HepG2 (cell line): ENCODE measurements at regions not wholly inside any gene's neighbourhood (a gene's known extent, or its start where the extent isn't known, plus 50 kb on each side); places are given as distances from the start of the nearest gene placed in this dataset.

Source experiments
- ATF6 ChIP-seq: sonication (generic); formaldehyde crosslinking; conservative IDR thresholded peaks from 2 replicates; pipeline ENCODE4 v1.4.0; 2020; ENCODE audit warnings: missing genetic modification reagents
- CTCF ChIP-seq: sonication (generic); formaldehyde crosslinking; IDR thresholded peaks from 2 replicates; pipeline ENCODE4 v1.5.0; 2020; ENCODE audit warnings: mild to moderate bottlenecking, missing genetic modification reagents, moderate library complexity
- FOXP4 ChIP-seq: sonication (generic); formaldehyde crosslinking; IDR thresholded peaks from 2 replicates; pipeline ENCODE4 v1.4.0; 2020; ENCODE audit warnings: missing genetic modification reagents
- HDAC6 ChIP-seq: fragments of 200-600 bp; sonication (generic); IDR thresholded peaks from 2 replicates; pipeline ENCODE4 v1.7.0; 2017; ENCODE audit warnings: mild to moderate bottlenecking, antibody characterized with exemption, low read length, low read depth
- NFE2L1 ChIP-seq: sonication (generic); formaldehyde crosslinking; IDR thresholded peaks from 2 replicates; pipeline ENCODE4 v1.4.0; 2020; ENCODE audit warnings: missing genetic modification reagents, mild to moderate bottlenecking, borderline replicate concordance
- POLR2A ChIP-seq, 2 experiments: IDR thresholded peaks; 2 replicates each; pipeline ENCODE4 v1.6.1; 2011; ENCODE audit warnings: low read depth in 2 of 2, low read length in 2 of 2, mild to moderate bottlenecking in 1 of 2, moderate library complexity in 1 of 2; ENCODE audit not compliant: insufficient read depth in 1 of 2
- XRCC5 ChIP-seq: fragments of 200-400 bp; formaldehyde crosslinking; optimal IDR thresholded peaks from 2 replicates; pipeline ENCODE3; 2017; ENCODE audit warnings: mild to moderate bottlenecking, low read length
- ZBTB7B ChIP-seq: sonication (generic); formaldehyde crosslinking; IDR thresholded peaks from 2 replicates; pipeline ENCODE4 v1.4.0; 2020; ENCODE audit warnings: missing genetic modification reagents
- ZNF841 ChIP-seq: sonication (generic); formaldehyde crosslinking; IDR thresholded peaks from 2 replicates; pipeline ENCODE4 v1.8.1; 2023; ENCODE audit warnings: missing genetic modification reagents, borderline replicate concordance

GRCh38 chr6:148257810-148258209 is 84.8 kb upstream of the SASH1 start:
- TF ChIP-seq CTCF (CRISPR knock-in tag) (no peak), POLR2A (IDR thresholded peaks at IDR 0.05; ENCODE audit: insufficient read depth in 1 of 2, low read depth in 2 of 2, low read length in 2 of 2) (no peak), XRCC5 (no peak), HDAC6 (no peak), ATF6 (CRISPR knock-in tag) (no peak), FOXP4 (CRISPR knock-in tag) (no peak), NFE2L1 (CRISPR knock-in tag) (no peak), ZNF841 (CRISPR knock-in tag) (no peak), ZBTB7B (CRISPR knock-in tag) (no peak)
